Hepatocyte (in vitro differentiated cells): ENCODE measurements at regions not wholly inside any gene's neighbourhood (a gene's known extent, or its start where the extent isn't known, plus 50 kb on each side); places are given as distances from the start of the nearest gene placed in this dataset.

Source experiments
- EZH2 ChIP-seq: fragments of 200-600 bp; sonication (generic); IDR thresholded peaks from 2 replicates; pipeline ENCODE4 v1.6.1; 2016; ENCODE audit warnings: antibody characterized with exemption, mild to moderate bottlenecking, borderline replicate concordance
- TF ChIP-seq, protein P1 (sequence below): fragments of 200-600 bp; sonication (generic); IDR thresholded peaks from 2 replicates; pipeline ENCODE4 v1.5.1; 2016; ENCODE audit warnings: antibody characterized with exemption, mild to moderate bottlenecking; ENCODE audit not compliant: poor library complexity

DNA sequence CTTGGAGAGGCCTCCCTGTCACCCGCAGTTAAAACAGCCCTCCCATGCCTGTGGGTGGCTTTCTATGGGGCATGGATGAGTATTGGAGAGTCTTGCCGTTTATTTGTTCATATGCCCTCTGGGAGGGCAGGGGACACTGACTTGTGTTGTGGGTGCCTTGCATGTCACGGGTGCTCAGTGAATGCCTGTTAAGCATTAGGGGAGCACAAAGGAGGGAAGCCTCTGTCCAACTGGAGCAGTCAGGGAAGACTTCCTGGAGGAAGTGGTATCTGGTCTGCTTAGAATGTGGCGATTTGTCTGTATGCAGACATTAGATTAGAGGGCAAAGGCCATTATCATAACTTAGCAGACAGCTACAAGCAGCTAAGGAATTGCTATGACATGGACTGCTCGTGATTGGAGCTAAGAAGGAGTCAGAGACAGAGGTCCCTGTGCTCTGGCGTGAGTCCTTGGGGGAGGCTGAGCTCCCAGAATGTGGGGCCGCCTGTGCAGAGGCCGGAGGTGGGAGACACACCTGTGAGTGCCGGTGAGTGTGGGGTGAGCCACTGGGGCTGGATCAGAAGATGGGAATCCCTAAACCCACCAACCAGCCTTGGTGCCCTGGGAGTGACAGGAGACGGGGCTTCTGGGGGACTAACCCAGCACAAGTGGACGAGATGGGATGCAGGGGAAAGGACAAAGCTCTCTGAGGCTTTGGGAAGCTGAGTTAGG lies 286.1 kb downstream of the SEC14L1 start:
- TF ChIP-seq, protein P1, sequence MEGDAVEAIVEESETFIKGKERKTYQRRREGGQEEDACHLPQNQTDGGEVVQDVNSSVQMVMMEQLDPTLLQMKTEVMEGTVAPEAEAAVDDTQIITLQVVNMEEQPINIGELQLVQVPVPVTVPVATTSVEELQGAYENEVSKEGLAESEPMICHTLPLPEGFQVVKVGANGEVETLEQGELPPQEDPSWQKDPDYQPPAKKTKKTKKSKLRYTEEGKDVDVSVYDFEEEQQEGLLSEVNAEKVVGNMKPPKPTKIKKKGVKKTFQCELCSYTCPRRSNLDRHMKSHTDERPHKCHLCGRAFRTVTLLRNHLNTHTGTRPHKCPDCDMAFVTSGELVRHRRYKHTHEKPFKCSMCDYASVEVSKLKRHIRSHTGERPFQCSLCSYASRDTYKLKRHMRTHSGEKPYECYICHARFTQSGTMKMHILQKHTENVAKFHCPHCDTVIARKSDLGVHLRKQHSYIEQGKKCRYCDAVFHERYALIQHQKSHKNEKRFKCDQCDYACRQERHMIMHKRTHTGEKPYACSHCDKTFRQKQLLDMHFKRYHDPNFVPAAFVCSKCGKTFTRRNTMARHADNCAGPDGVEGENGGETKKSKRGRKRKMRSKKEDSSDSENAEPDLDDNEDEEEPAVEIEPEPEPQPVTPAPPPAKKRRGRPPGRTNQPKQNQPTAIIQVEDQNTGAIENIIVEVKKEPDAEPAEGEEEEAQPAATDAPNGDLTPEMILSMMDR = no peak
- no peak for TF ChIP-seq EZH2
